ENCODE measurements at regions not wholly inside any gene's neighbourhood (a gene's known extent, or its start where the extent isn't known, plus 50 kb on each side); places are given as distances from the start of the nearest gene placed in this dataset.
"Not testable (repeated sequence)": the region's sequence is repeated elsewhere in the genome, so short reads cannot be mapped to it uniquely, and the experiment has no call there.

DNA sequence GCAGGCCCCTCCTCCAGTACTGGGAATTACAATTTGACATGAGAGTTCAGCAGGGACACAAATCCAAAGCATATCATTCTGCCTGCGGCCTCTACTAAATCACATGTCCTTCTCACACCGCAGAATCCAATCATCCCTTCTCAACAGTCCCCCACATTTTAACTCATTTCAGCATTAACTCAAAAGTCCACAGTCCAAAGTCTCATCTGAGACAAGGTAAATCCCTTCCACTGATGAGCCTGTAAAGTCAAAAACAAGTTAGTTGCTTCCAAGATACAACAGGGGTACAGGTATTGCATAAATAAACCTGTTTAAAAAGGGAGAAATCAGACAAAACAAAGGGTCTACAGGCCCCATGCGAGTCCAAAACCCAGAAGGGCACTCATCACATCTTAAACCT is 64.0 kb downstream of the EBNA1BP2 start:
- no peak for DNase-seq

DNA sequence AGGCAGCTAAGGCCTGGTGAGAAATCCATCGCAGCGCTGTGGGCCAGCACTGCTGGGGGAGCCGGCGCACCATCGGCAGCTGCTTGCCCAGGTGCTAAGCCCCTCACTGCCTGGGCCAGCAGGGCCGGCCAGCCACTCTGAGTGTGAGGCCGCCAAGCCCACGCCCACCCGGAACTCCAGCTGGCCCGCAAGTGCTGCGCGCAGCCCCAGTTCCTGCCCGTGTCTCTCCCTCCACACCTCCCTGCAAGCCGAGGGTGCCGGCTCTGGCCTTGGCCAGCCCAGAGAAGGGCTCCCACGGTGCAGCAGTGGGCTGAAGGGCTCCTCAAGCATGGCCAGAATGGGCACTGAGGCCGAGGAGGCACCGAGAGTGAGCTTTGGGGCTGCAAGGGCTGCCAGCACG is 64.4 kb downstream of the EBNA1BP2 start:
- DNase-seq = no peak

GRCh38 chr1:43104027-43104763 is 67.9 kb downstream of the EBNA1BP2 start:
- no peak for DNase-seq

DNA sequence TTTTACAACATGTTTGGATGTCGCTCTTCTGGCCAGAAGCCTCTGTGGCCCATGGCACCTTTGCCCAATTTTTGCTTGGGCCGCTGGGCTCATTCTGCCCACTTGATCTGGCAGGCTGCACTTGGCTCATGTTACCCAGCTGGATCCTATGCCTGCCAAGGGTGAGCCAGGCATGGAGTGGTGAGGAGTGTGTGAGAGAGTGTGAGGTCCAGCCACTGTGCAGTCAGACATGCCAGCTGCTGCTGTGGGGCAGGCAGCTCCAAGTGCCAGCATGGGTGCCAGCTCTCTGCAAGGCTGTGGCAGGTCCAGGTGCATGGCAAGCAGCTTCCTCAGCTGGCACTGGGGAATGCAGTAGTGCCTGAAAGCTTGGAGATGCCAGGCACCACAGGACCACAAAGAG is 71.0 kb downstream of the EBNA1BP2 start:
- DNase-seq = no peak

DNA sequence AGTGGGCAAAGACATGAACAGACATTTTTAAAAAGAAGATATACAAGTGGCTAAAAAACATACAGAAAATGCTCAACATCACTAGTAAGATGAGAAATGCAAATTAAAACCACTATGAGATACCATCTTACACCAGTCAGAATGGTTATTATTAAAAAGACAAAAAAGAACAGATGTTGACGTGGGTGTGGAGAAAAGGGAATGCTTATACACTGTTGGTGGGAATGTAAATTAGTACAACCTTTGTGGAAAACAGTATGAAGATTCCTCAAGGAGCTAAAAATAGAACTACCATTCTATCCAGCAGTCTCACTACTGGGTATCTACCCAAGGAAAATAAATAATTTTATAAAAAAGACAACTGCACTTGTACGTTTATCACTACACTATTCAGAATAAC is 73.9 kb downstream of the EBNA1BP2 start:
- no peak for DNase-seq

DNA sequence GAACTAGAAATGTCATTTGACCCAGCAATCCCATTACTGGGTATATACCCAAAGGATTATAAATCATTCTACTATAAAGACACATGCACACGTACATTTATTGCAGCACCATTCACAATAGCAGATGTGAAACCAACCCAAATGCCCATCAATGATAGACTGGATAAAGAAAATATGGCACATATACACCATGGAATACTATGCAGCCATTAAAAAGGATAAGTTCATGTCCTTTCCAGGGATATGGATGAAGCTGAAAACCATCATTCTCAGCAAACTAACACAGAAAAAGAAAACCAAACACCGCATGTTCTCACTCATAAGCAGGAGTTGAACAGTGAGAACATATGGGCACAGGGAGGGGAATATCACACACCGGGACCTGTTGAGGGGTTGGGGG is 75.6 kb downstream of the EBNA1BP2 start:
- DNase-seq = not testable (repeated sequence)

- not testable (repeated sequence) for DNase-seq
Observed at GRCh38 chr1:43090812-43091211, 81.3 kb downstream of the EBNA1BP2 start.

DNA sequence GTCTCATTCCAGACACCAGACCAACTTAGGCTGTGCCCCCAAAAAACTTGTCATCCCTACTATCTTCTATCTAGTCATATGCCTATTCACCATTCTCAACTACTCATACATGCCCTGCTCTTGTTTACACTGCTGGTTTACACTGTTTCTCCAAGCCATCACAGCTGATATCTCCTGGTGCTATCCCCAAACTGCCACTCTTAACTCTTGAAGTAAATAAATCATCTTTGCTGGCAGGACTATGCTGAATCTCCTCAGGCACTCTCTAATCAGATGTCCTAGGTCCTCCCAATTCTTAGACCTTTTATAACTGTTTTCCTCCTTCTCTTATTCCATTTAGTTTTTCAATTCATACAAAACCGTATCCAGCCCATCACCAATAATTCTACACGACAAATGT is 81.9 kb downstream of the EBNA1BP2 start:
- not testable (repeated sequence) for DNase-seq

DNA sequence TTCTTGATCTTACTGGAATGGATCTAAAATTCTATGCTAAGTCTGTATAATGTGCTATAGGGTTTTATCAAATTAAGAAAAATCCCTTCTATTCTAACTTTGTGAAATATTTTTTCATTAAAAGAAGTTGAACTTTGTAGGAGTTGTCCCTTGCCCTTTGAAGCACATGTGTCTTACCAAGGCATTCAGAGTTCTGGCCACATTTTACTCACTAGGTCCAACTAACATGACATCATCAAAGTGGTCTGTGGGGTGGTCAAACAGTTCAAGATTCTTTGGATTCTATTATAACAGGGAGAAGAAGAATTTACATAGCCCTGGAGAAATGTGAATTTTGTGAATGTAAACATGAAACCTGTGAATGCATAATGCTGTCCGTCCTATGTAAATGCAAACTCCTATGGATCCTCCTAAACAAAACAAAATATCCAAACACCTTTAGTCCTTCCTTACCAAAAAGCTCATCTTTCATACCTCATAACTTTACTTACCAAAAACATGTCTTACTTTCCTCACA is 88.7 kb downstream of the EBNA1BP2 start:
- no peak for DNase-seq

DNA sequence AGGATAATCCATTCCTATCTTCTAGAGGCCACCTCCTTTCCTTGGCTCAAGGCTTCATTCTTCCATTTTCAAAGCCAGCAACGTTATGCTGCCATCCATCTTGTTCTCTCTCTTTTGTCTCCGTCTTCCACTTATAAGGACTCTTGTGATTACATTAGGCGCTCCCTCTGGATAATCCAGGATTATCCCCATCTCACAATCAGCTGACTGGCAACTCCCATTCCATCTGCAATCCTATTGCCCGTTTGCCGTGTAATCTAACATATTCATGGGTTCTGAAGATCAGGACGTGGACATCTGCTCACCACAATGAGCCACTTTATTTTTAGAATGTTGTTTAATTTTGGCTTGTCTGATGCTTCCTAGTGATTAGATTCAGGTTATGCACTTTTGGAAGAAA is 89.3 kb downstream of the EBNA1BP2 start:
- DNase-seq = no peak

- DNase-seq = no peak
Observed at GRCh38 chr1:43077273-43077672, 94.8 kb downstream of the EBNA1BP2 start.

- DNase-seq = no peak
Observed at GRCh38 chr1:43074709-43075108, 97.4 kb downstream of the EBNA1BP2 start.

DNA sequence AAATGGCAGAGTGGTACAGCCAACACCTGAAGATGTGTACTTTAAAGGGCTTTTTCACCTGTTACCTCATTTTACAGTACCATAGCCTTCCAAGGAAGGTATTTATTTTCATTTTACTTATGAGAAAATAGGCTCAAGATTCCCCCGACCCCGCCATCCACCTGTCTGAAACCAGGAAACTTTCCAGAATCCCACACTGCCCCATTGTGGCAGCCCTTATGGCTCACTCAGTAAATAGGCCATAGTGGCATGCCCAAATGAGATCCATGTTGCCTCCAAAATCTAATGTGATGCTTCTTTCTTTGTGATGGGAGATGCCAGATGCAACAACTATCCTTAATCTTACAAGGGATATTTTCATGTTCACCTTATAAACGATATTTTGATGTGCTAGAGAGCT is 97.8 kb downstream of the EBNA1BP2 start:
- DNase-seq = no peak

GRCh38 chr1:43073490-43074230 is 98.4 kb downstream of the EBNA1BP2 start:
- DNase-seq = peak; percentile 62

GRCh38 chr1:43072314-43072713 is 99.8 kb downstream of the EBNA1BP2 start:
- no peak for DNase-seq

DNA sequence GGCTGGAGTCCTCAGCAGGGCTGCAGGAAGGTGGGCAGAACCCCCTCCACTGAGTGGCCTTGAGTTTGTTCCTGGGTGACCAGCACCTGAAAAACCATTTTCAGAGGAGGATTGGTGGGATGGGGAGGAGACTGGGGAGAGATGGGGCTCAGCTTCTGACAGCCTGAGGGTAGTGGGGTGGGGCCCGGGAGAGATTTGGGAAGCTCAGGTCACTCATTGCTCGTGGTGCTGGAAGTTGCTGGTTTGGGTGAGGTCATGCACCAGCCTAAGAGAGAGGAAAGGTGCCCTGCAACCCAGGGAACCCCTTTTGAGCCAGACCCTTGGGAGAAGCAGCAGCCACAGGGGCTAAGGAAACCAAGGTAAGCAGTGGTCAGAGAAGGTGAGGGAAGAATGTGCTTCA is 100.8 kb downstream of the EBNA1BP2 start:
- no peak for DNase-seq

GRCh38 chr1:43069461-43070050 is 102.5 kb downstream of the EBNA1BP2 start:
- DNase-seq = no peak

DNA sequence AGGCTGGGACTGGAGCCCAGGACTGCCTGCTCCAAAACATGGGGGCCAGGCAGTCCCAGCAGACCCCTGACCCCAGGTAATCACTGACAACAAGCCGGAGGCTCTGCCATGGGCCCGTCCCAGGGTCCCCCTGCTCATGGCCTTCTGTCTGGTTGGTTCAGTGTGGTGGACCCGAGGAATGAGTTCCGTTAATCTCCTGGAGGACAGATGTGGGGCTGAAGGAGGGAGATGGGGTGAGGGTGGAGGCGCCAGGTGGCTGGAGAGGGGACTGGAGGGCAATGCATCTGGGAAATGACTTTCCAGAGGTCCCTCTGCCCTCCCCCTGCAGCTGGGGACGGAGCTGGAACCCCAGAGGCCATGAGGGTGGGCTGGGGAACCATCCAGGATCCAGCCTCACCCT is 103.2 kb downstream of the EBNA1BP2 start:
- DNase-seq = no peak

DNA sequence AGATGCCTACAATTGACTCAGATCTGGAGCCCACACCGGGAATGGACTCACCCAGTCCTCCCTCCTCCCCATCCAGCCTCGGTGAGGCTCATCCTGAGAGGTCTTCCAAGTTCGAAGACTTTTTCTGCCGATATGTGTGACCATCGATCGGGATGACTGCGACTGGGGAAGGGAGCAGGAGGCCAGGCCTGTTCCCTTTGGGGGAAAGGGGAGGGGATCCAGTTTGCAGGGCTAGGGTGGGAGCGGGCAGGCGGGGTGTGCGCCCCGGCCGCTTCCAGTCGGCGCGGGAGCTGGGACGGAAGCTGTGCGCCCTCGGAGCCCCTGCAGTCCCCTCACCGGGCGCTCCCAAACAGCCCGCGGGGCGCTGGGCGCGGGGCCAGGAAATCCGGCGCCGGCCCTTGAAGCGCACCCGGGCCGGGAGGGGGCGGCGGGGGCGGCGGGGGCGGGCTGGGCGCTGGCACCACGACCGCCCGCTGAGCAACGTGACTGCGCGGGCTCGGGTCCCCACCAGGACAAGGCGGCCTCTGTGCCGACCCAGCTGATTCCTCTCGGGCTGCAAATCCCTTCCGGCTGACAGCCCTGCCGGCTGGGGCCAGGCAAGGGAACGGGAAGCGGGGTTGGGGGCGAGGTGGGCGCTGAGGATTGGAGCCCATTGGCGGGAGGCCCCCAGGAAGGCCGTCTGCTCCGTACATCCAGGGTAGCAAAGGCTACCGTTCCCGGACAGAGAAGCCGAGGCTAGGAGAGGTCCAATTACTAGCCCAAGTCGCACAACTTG is 103.9 kb downstream of the EBNA1BP2 start:
- no peak for DNase-seq

- DNase-seq = no peak
Observed at GRCh38 chr1:43067233-43067745, 104.8 kb downstream of the EBNA1BP2 start.

- no peak for DNase-seq
Observed at GRCh38 chr1:43066578-43066977, 105.5 kb downstream of the EBNA1BP2 start.

DNA sequence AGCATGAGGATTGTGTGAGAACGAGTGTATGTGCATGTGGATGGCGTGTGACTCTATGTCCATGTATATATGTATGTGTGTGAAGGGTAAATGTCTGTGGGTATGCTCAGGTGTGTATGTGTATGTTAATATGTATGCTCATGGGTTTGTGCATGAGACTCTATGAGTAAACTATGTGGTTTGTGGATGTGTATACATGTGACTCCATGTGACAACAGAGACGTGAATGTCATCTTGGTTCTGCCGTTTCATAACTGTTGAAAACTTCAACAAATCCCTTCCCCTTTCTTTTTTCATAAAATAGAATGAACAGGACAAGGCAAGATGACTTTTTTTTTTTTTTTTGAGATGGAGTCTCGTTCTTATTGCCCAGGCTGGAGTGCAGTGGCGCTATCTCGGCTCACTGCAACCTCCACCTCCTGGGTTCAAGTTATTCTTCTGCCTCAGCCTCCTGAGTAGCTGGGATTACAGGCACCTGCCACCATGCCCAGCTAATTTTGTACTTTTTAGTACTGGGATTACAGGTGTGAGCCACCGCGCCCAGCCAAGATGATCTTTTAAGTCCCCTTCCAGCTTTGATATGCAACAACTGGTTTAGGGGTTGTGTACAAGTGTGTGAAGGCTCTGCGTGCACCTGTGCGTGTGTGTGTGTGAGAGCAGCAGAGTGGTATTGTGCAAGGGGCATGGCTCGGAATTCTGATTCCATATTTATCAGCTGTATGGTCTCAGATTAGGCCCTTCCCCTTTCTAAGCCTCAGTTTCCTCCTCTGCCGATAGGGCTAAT is 106.3 kb downstream of the EBNA1BP2 start:
- DNase-seq = no peak

Data from NCI-H226 (cell line).